PC-9 (cell line): ENCODE measurements at regions not wholly inside any gene's neighbourhood (a gene's known extent, or its start where the extent isn't known, plus 50 kb on each side); places are given as distances from the start of the nearest gene placed in this dataset.

Experiments
- BruUV-seq: library from RNA; stranded (reverse); fragments of 400-500 nt; replicated peaks from 2 replicates; lab custom pipeline; 2021; lab: Mats Ljungman, UMichigan
- CTCF ChIA-PET: fragments of 300-600 bp; sonication (Branson Sonifier 250); formaldehyde crosslinking; loops from one replicate; lab custom pipeline; 2022; ENCODE audit warnings: antibody characterized with exemption; lab: Charles Lee
- POLR2A ChIA-PET: fragments of 300-600 bp; sonication (Branson Sonifier 250); formaldehyde crosslinking; loops from one replicate; lab custom pipeline; 2022; ENCODE audit warnings: antibody characterized with exemption; ENCODE audit not compliant: unreplicated experiment; lab: Charles Lee
- DNase-seq, 2 experiments: peaks; one replicate each; pipeline versions ENCODE4 v3.0.0 to v3.0.0-alpha.2; 2015 to 2022; ENCODE audit warnings: mixed read lengths in 1 of 2
- H2AFZ ChIP-seq: fragments of 200-600 bp; sonication (generic); 2 replicates; pipeline ENCODE4 v1.8.1; 2017; ENCODE audit warnings: antibody characterized with exemption
- H3F3A ChIP-seq: fragments of 200-600 bp; sonication (generic); 2 replicates; pipeline ENCODE4 v1.8.1; 2017; ENCODE audit warnings: antibody characterized with exemption, mild to moderate bottlenecking, low read depth; ENCODE audit not compliant: insufficient read depth
- H3K27ac ChIP-seq: fragments of 200-600 bp; sonication (generic); 2 replicates; pipeline ENCODE4 v1.6.1; 2016; ENCODE audit warnings: mixed run types
- H3K27me3 ChIP-seq: fragments of 200-600 bp; sonication (generic); 2 replicates; pipeline ENCODE4 v1.6.1; 2016; ENCODE audit warnings: low read depth, mixed run types; ENCODE audit not compliant: insufficient read depth
- H3K36me3 ChIP-seq: fragments of 200-600 bp; sonication (generic); 2 replicates; pipeline ENCODE4 v1.6.1; 2016; ENCODE audit warnings: low read depth, mixed run types
- H3K4me1 ChIP-seq: fragments of 200-600 bp; sonication (generic); replicated peaks from 2 replicates; pipeline ENCODE4 v1.6.1; 2016; ENCODE audit warnings: mixed run types; ENCODE audit not compliant: insufficient read depth
- H3K4me2 ChIP-seq: fragments of 200-600 bp; sonication (generic); 2 replicates; pipeline ENCODE4 v1.6.1; 2017; ENCODE audit warnings: mixed run types
- H3K4me3 ChIP-seq: fragments of 200-600 bp; sonication (generic); 2 replicates; pipeline ENCODE4 v1.6.1; 2016; ENCODE audit warnings: mixed run types
- H3K79me2 ChIP-seq: fragments of 200-600 bp; sonication (generic); 2 replicates; pipeline ENCODE4 v1.6.1; 2017; ENCODE audit warnings: low read depth, mixed run types
- H3K9me2 ChIP-seq: fragments of 200-600 bp; sonication (generic); 2 replicates; pipeline ENCODE4 v1.8.1; 2017; ENCODE audit warnings: mild to moderate bottlenecking; ENCODE audit not compliant: insufficient read depth
- H3K9me3 ChIP-seq: fragments of 200-600 bp; sonication (generic); 2 replicates; pipeline ENCODE4 v1.8.1; 2016; ENCODE audit warnings: low read depth; ENCODE audit not compliant: insufficient read depth
- H4K20me1 ChIP-seq: fragments of 200-600 bp; sonication (generic); 2 replicates; pipeline ENCODE4 v1.8.1; 2017; ENCODE audit not compliant: insufficient read depth
- EZH2 ChIP-seq: fragments of 200-600 bp; sonication (generic); IDR thresholded peaks from 2 replicates; pipeline ENCODE4 v1.8.0; 2017; ENCODE audit warnings: antibody characterized with exemption, low read depth
- intact Hi-C: fragments of 100-400 bp; cut with micrococcal nuclease; formaldehyde crosslinking; loops from one replicate; pipeline ENCODE4 v1.10.0; 2022; ENCODE audit not compliant: unreplicated experiment
- TF ChIP-seq, protein P1 (sequence below): fragments of 200-600 bp; sonication (generic); conservative IDR thresholded peaks from 2 replicates; pipeline ENCODE4 v1.6.1; 2017; ENCODE audit warnings: mixed run types, antibody characterized with exemption, mild to moderate bottlenecking, moderate library complexity

DNA sequence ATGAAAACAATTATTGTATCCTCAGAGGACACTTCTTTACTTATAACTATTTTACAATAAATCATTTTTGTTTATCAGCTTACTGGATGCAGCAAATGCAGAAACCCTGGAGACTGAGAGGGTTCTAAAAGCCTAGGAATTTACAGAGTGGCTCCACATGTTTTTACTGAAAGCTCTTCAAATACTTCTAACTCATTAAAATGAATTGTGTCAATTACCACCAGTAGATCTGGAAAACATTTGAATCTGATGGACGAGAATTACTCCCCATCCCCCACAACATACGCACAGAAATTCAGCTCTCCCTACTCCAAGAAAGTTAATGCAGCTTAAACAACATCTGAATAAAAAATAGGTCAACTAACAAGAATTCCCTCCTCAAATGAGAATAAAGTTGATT lies 319.8 kb upstream of the FIGN start:
- DNase-seq = no peak
- H4K20me1 ChIP-seq = no peaks in the 10 kb centered on the region
- H3K27me3 ChIP-seq = no peaks in the 10 kb centered on the region
- ChIA-PET CTCF (no interaction called here), POLR2A (no interaction called here)
- H3K4me1 ChIP-seq = no peaks in the 10 kb centered on the region
- no peak for TF ChIP-seq EZH2
- TF ChIP-seq, protein P1, sequence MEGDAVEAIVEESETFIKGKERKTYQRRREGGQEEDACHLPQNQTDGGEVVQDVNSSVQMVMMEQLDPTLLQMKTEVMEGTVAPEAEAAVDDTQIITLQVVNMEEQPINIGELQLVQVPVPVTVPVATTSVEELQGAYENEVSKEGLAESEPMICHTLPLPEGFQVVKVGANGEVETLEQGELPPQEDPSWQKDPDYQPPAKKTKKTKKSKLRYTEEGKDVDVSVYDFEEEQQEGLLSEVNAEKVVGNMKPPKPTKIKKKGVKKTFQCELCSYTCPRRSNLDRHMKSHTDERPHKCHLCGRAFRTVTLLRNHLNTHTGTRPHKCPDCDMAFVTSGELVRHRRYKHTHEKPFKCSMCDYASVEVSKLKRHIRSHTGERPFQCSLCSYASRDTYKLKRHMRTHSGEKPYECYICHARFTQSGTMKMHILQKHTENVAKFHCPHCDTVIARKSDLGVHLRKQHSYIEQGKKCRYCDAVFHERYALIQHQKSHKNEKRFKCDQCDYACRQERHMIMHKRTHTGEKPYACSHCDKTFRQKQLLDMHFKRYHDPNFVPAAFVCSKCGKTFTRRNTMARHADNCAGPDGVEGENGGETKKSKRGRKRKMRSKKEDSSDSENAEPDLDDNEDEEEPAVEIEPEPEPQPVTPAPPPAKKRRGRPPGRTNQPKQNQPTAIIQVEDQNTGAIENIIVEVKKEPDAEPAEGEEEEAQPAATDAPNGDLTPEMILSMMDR = no peak
- no peaks in the 10 kb centered on the region for H3F3A ChIP-seq
- H3K36me3 ChIP-seq = no peaks in the 10 kb centered on the region
- no peaks in the 10 kb centered on the region for H3K79me2 ChIP-seq
- no peak overlapping the region for H2AFZ ChIP-seq
- no peaks in the 10 kb centered on the region for H3K9me3 ChIP-seq
- no TSS peak for BruUV-seq
- H3K27ac ChIP-seq = no peak overlapping the region
- intact Hi-C loops = no loop called here
- H3K9me2 ChIP-seq = no peaks in the 10 kb centered on the region
- H3K4me3 ChIP-seq = no peak overlapping the region
- H3K4me2 ChIP-seq = no peak overlapping the region

DNA sequence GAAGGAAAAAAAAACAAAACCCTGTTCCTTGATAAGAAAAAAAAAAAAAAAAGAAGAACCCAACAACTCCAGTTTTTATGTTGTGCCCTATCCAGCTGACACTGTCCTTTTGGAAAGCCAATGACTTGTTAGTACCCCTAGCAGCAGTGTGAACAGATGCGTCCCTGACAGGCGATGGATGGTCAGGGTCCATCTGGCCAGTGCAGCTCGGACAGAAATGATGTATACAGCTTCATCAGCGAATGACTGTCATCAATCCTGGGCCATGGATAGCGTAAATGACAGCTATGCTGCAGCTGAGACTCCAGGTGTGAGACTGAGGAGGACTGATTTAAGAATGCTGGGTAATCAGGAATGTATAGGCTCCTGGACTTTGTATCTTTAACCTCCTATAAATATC lies 318.8 kb upstream of the FIGN start:
- no peaks in the 10 kb centered on the region for H3K79me2 ChIP-seq
- H2AFZ ChIP-seq = no peak overlapping the region
- CTCF ChIA-PET = no interaction called here
- DNase-seq = no peak
- no peak overlapping the region for H3K4me3 ChIP-seq
- no peaks in the 10 kb centered on the region for H3K36me3 ChIP-seq
- no peak overlapping the region for H3K4me2 ChIP-seq
- no peaks in the 10 kb centered on the region for H3K9me2 ChIP-seq
- intact Hi-C loops = no loop called here
- no TSS peak for BruUV-seq
- H3F3A ChIP-seq = no peaks in the 10 kb centered on the region
- no peaks in the 10 kb centered on the region for H4K20me1 ChIP-seq
- H3K4me1 ChIP-seq = no peaks in the 10 kb centered on the region
- POLR2A ChIA-PET = no interaction called here
- TF ChIP-seq EZH2 = no peak
- TF ChIP-seq, protein P1 = no peak
- no peak overlapping the region for H3K27ac ChIP-seq
- H3K9me3 ChIP-seq = no peaks in the 10 kb centered on the region
- H3K27me3 ChIP-seq = no peaks in the 10 kb centered on the region

DNA sequence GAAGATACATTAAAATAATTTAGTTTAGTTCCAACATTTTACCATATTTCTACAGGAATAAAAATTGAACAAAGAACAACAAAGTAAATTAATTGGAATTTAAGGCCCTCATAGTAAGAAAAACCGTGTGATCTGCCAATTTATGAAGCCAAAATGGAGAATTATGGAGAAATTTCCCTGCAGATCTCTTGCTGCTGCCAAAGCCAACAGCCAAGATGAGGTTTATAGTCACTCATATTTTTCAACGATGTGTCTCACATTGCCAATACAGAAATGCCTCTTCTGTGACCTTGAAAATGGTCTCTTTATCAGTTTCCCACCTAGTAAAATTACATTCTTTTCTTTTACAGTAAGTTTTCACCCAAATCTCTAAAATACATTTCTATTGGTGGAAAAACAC lies 317.2 kb upstream of the FIGN start:
- Histone ChIP-seq H3K27ac (no peak overlapping the region), H3K9me3 (no peaks in the 10 kb centered on the region), H2AFZ (no peak overlapping the region), H3K36me3 (no peaks in the 10 kb centered on the region), H3K4me2 (no peak overlapping the region), H3F3A (no peaks in the 10 kb centered on the region), H3K4me1 (no peaks in the 10 kb centered on the region), H3K27me3 (no peaks in the 10 kb centered on the region), H3K79me2 (no peaks in the 10 kb centered on the region), H4K20me1 (no peaks in the 10 kb centered on the region), H3K4me3 (no peak overlapping the region), H3K9me2 (no peaks in the 10 kb centered on the region)
- CTCF ChIA-PET = interaction anchor here (0.5 kb wide), 1 partner anchor 875 kb away, joined by 3 read pairs; no protein-coding TSS in a partner anchor
- BruUV-seq = no TSS peak
- DNase-seq = no peak
- intact Hi-C loops = no loop called here
- TF ChIP-seq, protein P1 = no peak
- no peak for TF ChIP-seq EZH2
- POLR2A ChIA-PET = no interaction called here
